Calu3 (cell line): ENCODE measurements at regions not wholly inside any gene's neighbourhood (a gene's known extent, or its start where the extent isn't known, plus 50 kb on each side); places are given as distances from the start of the nearest gene placed in this dataset.

Experiments used
- BruUV-seq: library from RNA; stranded (reverse); fragments of 400-500 nt; replicated peaks from 2 replicates; lab custom pipeline; 2021; lab: Mats Ljungman, UMichigan
- CTCF ChIA-PET: fragments of 300-600 bp; sonication (Branson Sonifier 250); formaldehyde crosslinking; loops from one replicate; lab custom pipeline; 2022; ENCODE audit warnings: antibody characterized with exemption; lab: Charles Lee
- DNase-seq: peaks from one replicate; pipeline ENCODE4 v3.0.0; 2022
- H3K27ac Mint-ChIP-seq: one replicate; pipeline ENCODE4 v1.8.0; 2022; ENCODE audit warnings: mixed read lengths; ENCODE audit not compliant: unreplicated experiment
- H3K27me3 Mint-ChIP-seq: one replicate; pipeline ENCODE4 v1.8.0; 2022; ENCODE audit warnings: mixed read lengths; ENCODE audit not compliant: unreplicated experiment
- H3K36me3 Mint-ChIP-seq: one replicate; pipeline ENCODE4 v1.8.0; 2022; ENCODE audit warnings: mild to moderate bottlenecking, moderate library complexity, mixed read lengths; ENCODE audit not compliant: insufficient read depth, unreplicated experiment
- H3K4me1 Mint-ChIP-seq: one replicate; pipeline ENCODE4 v1.8.0; 2022; ENCODE audit warnings: mild to moderate bottlenecking, low read depth, mixed read lengths; ENCODE audit not compliant: unreplicated experiment
- H3K4me3 Mint-ChIP-seq: one replicate; pipeline ENCODE4 v1.8.0; 2022; ENCODE audit warnings: mild to moderate bottlenecking, low read depth, moderate library complexity, mixed read lengths; ENCODE audit not compliant: unreplicated experiment
- H3K9me3 Mint-ChIP-seq: one replicate; pipeline ENCODE4 v1.8.0; 2022; ENCODE audit warnings: low read depth, mixed read lengths; ENCODE audit not compliant: unreplicated experiment
- intact Hi-C: fragments of 100-400 bp; cut with micrococcal nuclease; formaldehyde crosslinking; loops from one replicate; pipeline ENCODE4 v1.10.0; 2022; ENCODE audit not compliant: unreplicated experiment
- TF ChIP-seq, protein P1 (sequence below): fragments of 200-600 bp; IDR thresholded peaks from one replicate; pipeline ENCODE4 v1.8.0; 2022; ENCODE audit warnings: antibody characterized with exemption; ENCODE audit not compliant: unreplicated experiment

DNA sequence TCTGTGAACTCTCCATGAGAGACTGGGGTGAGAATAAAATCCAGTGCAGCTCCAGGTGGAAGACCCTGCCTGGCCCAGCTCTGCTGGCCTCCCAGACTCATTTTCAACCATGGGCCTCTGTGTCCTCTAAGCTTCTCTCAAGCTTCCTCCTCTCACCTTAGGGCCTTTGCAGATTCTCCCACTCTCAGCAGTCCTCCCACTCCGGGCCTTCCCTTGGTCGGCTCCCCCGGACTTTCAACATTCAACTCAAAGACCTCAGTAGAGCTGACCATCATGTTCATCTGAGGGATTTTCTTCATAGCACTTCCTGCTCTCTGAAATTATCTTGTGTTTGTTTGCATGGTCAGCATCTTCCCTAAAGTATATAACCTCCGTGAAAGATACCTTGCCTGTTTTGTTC, 370.5 kb upstream of the ZNF507 start:
- no peak overlapping the region for H3K4me3 Mint-ChIP-seq
- BruUV-seq, result no TSS peak

DNA sequence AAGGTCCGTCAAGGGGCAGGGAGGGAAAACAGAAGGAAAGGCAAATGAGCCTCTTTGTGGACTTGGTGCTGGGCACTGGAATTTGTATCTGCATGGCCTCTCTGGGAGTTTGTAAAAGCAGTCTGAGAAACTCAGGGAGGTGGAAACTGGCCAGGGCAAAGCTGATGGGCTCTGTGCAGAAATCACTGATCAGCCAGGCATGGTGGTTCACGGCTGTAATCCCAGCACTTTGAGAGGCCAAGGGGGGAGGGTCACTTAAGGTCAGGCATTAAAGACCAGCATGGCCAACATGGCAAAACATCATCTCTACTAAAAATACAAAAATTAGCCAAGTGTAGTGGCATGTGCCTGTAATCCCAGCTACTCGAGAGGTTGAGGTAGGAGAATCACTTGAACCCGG, 369.9 kb upstream of the ZNF507 start:
- BruUV-seq, result no TSS peak
- intact Hi-C loops, result no loop called here
- DNase-seq, result no peak
- Mint-ChIP-seq H3K4me1 (no peaks in the 10 kb centered on the region), H3K27me3 (no peaks in the 10 kb centered on the region), H3K27ac (no peak overlapping the region), H3K9me3 (peaks cover 35% of the 10 kb centered on the region), H3K36me3 (no peaks in the 10 kb centered on the region), H3K4me3 (no peak overlapping the region)
- CTCF ChIA-PET, result no interaction called here
- TF ChIP-seq, protein P1, sequence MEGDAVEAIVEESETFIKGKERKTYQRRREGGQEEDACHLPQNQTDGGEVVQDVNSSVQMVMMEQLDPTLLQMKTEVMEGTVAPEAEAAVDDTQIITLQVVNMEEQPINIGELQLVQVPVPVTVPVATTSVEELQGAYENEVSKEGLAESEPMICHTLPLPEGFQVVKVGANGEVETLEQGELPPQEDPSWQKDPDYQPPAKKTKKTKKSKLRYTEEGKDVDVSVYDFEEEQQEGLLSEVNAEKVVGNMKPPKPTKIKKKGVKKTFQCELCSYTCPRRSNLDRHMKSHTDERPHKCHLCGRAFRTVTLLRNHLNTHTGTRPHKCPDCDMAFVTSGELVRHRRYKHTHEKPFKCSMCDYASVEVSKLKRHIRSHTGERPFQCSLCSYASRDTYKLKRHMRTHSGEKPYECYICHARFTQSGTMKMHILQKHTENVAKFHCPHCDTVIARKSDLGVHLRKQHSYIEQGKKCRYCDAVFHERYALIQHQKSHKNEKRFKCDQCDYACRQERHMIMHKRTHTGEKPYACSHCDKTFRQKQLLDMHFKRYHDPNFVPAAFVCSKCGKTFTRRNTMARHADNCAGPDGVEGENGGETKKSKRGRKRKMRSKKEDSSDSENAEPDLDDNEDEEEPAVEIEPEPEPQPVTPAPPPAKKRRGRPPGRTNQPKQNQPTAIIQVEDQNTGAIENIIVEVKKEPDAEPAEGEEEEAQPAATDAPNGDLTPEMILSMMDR, result no peak

More for the DNA sequence above, 370.5 kb upstream of the ZNF507 start:
- TF ChIP-seq, protein P1, result no peak
- Mint-ChIP-seq H3K4me1 (no peaks in the 10 kb centered on the region), H3K9me3 (peaks cover 31% of the 10 kb centered on the region), H3K27me3 (no peaks in the 10 kb centered on the region), H3K27ac (no peak overlapping the region), H3K36me3 (no peaks in the 10 kb centered on the region)
- CTCF ChIA-PET, result no interaction called here
- DNase-seq, result no peak
- intact Hi-C loops, result no loop called here

DNA sequence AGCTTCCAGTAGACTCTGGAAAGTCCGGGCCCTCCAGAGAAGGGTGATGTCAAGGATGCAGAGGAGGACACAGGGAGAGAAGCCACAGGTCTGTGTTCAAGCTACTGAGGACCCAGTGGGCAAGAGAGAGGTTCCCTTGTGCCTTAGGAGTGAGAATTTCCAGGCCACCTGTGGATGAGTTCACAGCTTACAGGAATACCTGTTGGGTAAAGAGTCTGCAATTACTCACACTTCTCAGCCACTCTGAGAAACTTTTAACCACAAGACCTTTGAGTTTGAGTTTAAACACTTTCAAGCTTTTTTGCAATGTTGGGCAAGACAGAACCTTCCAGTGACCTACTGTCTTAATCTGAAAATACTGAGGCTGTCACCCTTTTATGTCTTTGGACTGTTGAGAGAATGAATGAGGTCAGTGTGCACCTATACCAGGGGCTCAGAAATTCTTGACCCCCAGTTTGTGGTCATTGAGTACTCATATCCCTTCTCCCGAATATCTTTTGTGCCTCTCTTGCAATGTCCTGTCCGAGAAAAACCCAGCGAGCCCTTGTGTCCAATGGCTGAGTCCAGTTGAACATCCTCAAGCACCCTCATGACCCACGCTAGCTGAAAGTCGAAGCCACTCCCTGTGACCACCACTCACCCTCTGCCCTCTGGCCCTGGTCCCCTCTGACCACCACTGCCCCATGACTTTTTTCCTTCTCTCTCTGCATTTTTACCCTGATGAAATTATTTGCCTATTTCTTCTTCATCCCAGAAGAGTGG, 368.5 kb upstream of the ZNF507 start:
- intact Hi-C loops, result no loop called here
- BruUV-seq, result no TSS peak

DNA sequence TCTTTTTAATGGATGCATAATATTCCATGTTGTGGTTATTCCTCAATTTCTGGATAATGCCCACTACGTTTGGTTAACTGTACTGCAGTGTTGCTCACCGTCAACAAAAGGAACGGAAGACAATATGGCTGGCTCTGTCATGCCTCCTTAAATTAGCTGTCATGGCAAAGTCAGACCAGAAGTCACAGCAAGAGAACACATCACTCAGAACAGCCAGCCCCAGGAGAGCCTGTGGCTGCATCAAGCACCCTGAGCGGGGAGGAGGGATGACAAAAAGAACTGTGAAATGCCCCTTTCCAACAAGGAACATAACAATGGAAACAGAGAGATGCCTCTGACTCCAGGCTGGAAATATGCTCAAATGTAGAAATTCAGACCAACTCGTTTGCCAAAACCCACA, 366.0 kb upstream of the ZNF507 start:
- CTCF ChIA-PET, result interaction anchor here (0.6 kb wide), 1 partner anchor 891 kb away, joined by 3 read pairs; no protein-coding TSS in a partner anchor
- no TSS peak for BruUV-seq
- no peak for DNase-seq
- intact Hi-C loops, result no loop called here
- Mint-ChIP-seq H3K9me3 (peaks cover 24% of the 10 kb centered on the region), H3K4me1 (no peaks in the 10 kb centered on the region), H3K36me3 (no peaks in the 10 kb centered on the region), H3K27ac (no peak overlapping the region), H3K27me3 (no peaks in the 10 kb centered on the region), H3K4me3 (no peak overlapping the region)
- TF ChIP-seq, protein P1, result no peak

More for the DNA sequence above, 368.5 kb upstream of the ZNF507 start:
- TF ChIP-seq, protein P1, result no peak
- no peaks in the 10 kb centered on the region for H3K27me3 Mint-ChIP-seq
- no peak overlapping the region for H3K27ac Mint-ChIP-seq
- CTCF ChIA-PET, result no interaction called here
- DNase-seq, result no peak
- H3K9me3 Mint-ChIP-seq, result peaks cover 36% of the 10 kb centered on the region
- no peak overlapping the region for H3K4me3 Mint-ChIP-seq
- H3K4me1 Mint-ChIP-seq, result no peaks in the 10 kb centered on the region
- no peaks in the 10 kb centered on the region for H3K36me3 Mint-ChIP-seq
